Endothelial cell of umbilical vein (primary cell): ENCODE measurements at regions not wholly inside any gene's neighbourhood (a gene's known extent, or its start where the extent isn't known, plus 50 kb on each side); places are given as distances from the start of the nearest gene placed in this dataset.

Experiments
- CTCF ChIP-seq, 2 donors: IDR thresholded peaks; 1 replicate in 1 of 2; 2 replicates in 1 of 2; pipeline ENCODE4 v1.5.1; 2011; ENCODE audit warnings: low read length in 2 of 2, mild to moderate bottlenecking in 2 of 2, moderate library complexity in 2 of 2, control low read depth in 1 of 2, inconsistent platforms in 1 of 2, low read depth in 1 of 2; ENCODE audit not compliant: insufficient read depth in 1 of 2; ENCODE audit errors: extremely low read depth in 1 of 2
- FOS ChIP-seq: IDR thresholded peaks from 2 replicates; pipeline ENCODE4 v1.6.1; 2011; ENCODE audit warnings: mild to moderate bottlenecking, low read length, moderate library complexity, borderline replicate concordance; ENCODE audit not compliant: insufficient read depth
- MYC ChIP-seq: IDR thresholded peaks from one replicate; pipeline ENCODE4 v1.6.1; 2011; ENCODE audit warnings: mild to moderate bottlenecking, low read depth, low read length
- POLR2AphosphoS5 ChIP-seq: IDR thresholded peaks from 2 replicates; pipeline ENCODE4 v1.6.1; 2012; ENCODE audit warnings: low read depth, mild to moderate bottlenecking, control low read depth, low read length, moderate library complexity; ENCODE audit not compliant: insufficient read depth

GRCh38 chr5:97412959-97413358, 229.9 kb upstream of the RIOK2 start:
- no peak for TF ChIP-seq MYC
- no peak for TF ChIP-seq CTCF (IDR thresholded peaks at IDR 0.05; ENCODE audit: extremely low read depth in 1 of 2, insufficient read depth in 1 of 2, low read depth in 1 of 2, low read length in 2 of 2)
- TF ChIP-seq POLR2AphosphoS5: no peak
- no peak for TF ChIP-seq FOS
